Iris pigment epithelial cell (primary cell): ENCODE measurements at regions not wholly inside any gene's neighbourhood (a gene's known extent, or its start where the extent isn't known, plus 50 kb on each side); places are given as distances from the start of the nearest gene placed in this dataset.
"Not testable (repeated sequence)": the region's sequence is repeated elsewhere in the genome, so short reads cannot be mapped to it uniquely, and the experiment has no call there.

Experiments used
- DNase-seq: peaks from one replicate; pipeline ENCODE4 v3.0.0-alpha.2; 2011; ENCODE audit warnings: low read depth

- DNase-seq, result not testable (repeated sequence)
These were observed 57.1 kb upstream of the GMDS start for GRCh38 chr6:2302482-2302881.

- DNase-seq, result no peak
These were observed 51.4 kb upstream of the GMDS start for GRCh38 chr6:2296781-2297180.
